MM.1S (cell line): ENCODE measurements at regions not wholly inside any gene's neighbourhood (a gene's known extent, or its start where the extent isn't known, plus 50 kb on each side); places are given as distances from the start of the nearest gene placed in this dataset.

Experiments
- CTCF ChIP-seq: fragments of 300-600 bp; sonication (generic); IDR thresholded peaks from 2 replicates; pipeline ENCODE4 v1.5.1; 2016; ENCODE audit warnings: antibody characterized with exemption, low read length, mixed read lengths
- EZH2 ChIP-seq: fragments of 300-600 bp; sonication (generic); optimal IDR thresholded peaks from 2 replicates; pipeline ENCODE3; 2017; ENCODE audit warnings: low read depth, mild to moderate bottlenecking, antibody characterized with exemption, low read length, mixed read lengths
- EZH2phosphoT487 ChIP-seq: fragments of 300-600 bp; sonication (generic); IDR thresholded peaks from 2 replicates; pipeline ENCODE4 v1.6.1; 2018; ENCODE audit warnings: antibody characterized with exemption, low read length

GRCh38 chr7:125599387-125599786 is 669.8 kb upstream of the POT1 start:
- no peak for TF ChIP-seq CTCF
- no peak for TF ChIP-seq EZH2
- no peak for TF ChIP-seq EZH2phosphoT487
